GM12878 (cell line): ENCODE measurements at regions not wholly inside any gene's neighbourhood (a gene's known extent, or its start where the extent isn't known, plus 50 kb on each side); places are given as distances from the start of the nearest gene placed in this dataset.

Source experiments
- ATAC-seq: fragments of 200-7000 bp; cut with Tn5 transposase; 3 replicates; pipeline ENCODE4 v1.9.1; 2020; ENCODE audit warnings: mild to moderate bottlenecking, moderate library complexity
- BruUV-seq: library from RNA; stranded (reverse); fragments of 400-500 nt; replicated peaks from 2 replicates; lab custom pipeline; 2021; lab: Mats Ljungman, UMichigan
- CTCF ChIA-PET: fragments of 300-600 bp; sonication (Branson Sonifier 250); formaldehyde crosslinking; extraction: SDS; loops from one replicate; lab custom pipeline; 2021; ENCODE audit warnings: inconsistent platforms; lab: Yijun Ruan, JAX
- POLR2A ChIA-PET: fragments of 350-600 bp; formaldehyde crosslinking; extraction: SDS; loops from one replicate; lab custom pipeline; 2021; ENCODE audit warnings: inconsistent platforms; lab: Charles Lee
- RAD21 ChIA-PET: fragments of 300-600 bp; sonication (Branson Sonifier 250); formaldehyde crosslinking; loops from one replicate; lab custom pipeline; 2023; ENCODE audit warnings: antibody characterized with exemption; ENCODE audit not compliant: unreplicated experiment; lab: Charles Lee
- SMC1A ChIA-PET: fragments of 300-600 bp; sonication (Branson Sonifier 250); formaldehyde crosslinking; loops from one replicate; lab custom pipeline; 2023; ENCODE audit not compliant: unreplicated experiment, uncharacterized antibody; lab: Charles Lee
- DNase-seq: peaks from one replicate; pipeline ENCODE4 v3.0.0-alpha.2; 2011; ENCODE audit warnings: low read depth, low spot score
- FAIRE-seq: peaks from 3 replicates; lab custom pipeline; 2011; peaks lifted over from hg19 to GRCh38; lab: Jason Lieb, UNC
- H2AFZ ChIP-seq: 2 replicates; pipeline ENCODE4 v1.6.0; 2011; ENCODE audit warnings: low read depth, low read length, control low read depth; ENCODE audit not compliant: control insufficient read depth
- H3K27ac ChIP-seq: 2 replicates; pipeline ENCODE4 v1.5.1; 2011; ENCODE audit warnings: control low read depth; ENCODE audit not compliant: control insufficient read depth, insufficient read depth
- H3K27me3 ChIP-seq, 2 experiments: replicated peaks in 1 of 2; 2 replicates each; pipeline versions ENCODE4 v1.6.0 to v1.6.1; 2011; ENCODE audit warnings: low read length in 1 of 2; ENCODE audit not compliant: control insufficient read depth in 2 of 2, insufficient read depth in 2 of 2
- H3K36me3 ChIP-seq, 2 experiments: 2 replicates each; pipeline ENCODE4 v1.5.1; 2011; ENCODE audit warnings: low read length in 1 of 2; ENCODE audit not compliant: control insufficient read depth in 2 of 2, insufficient read depth in 2 of 2
- H3K4me1 ChIP-seq: 2 replicates; pipeline ENCODE4 v1.6.1; 2011; ENCODE audit warnings: mild to moderate bottlenecking, low read length, moderate library complexity, mixed read lengths; ENCODE audit not compliant: control insufficient read depth, insufficient read depth
- H3K4me2 ChIP-seq: 2 replicates; pipeline ENCODE4 v1.6.0; 2011; ENCODE audit warnings: control low read depth; ENCODE audit not compliant: control insufficient read depth, insufficient read depth
- H3K4me3 ChIP-seq: fragments of 200-600 bp; sonication (generic); 2 replicates; pipeline ENCODE4 v1.5.1; 2016
- H3K79me2 ChIP-seq: 2 replicates; pipeline ENCODE4 v1.6.0; 2011; ENCODE audit warnings: low read length; ENCODE audit not compliant: control insufficient read depth, insufficient read depth
- H3K9ac ChIP-seq: 2 replicates; pipeline ENCODE4 v1.8.0; 2011; ENCODE audit warnings: low read length, control low read depth, mixed read lengths; ENCODE audit not compliant: control insufficient read depth, insufficient read depth
- H3K9me3 ChIP-seq: replicated peaks from 3 replicates; pipeline ENCODE4 v1.5.1; 2011; ENCODE audit warnings: mild to moderate bottlenecking, low read length; ENCODE audit not compliant: control insufficient read depth, insufficient read depth
- H4K20me1 ChIP-seq: 2 replicates; pipeline ENCODE4 v1.6.0; 2011; ENCODE audit not compliant: control insufficient read depth, insufficient read depth
- BMI1 ChIP-seq: fragments of 450-650 bp; IDR thresholded peaks from 2 replicates; pipeline ENCODE4 v1.6.1; 2016; ENCODE audit warnings: mild to moderate bottlenecking, moderate library complexity, borderline replicate concordance
- CBX3 ChIP-seq: fragments of 200-600 bp; sonication (generic); IDR thresholded peaks from 2 replicates; pipeline ENCODE4 v1.6.1; 2016; ENCODE audit warnings: low read depth, borderline replicate concordance
- CBX5 ChIP-seq: sonication (generic); IDR thresholded peaks from 2 replicates; pipeline ENCODE4 v1.6.1; 2016; ENCODE audit warnings: low read depth, moderate library complexity, mild to moderate bottlenecking, inconsistent platforms
- CHD1 ChIP-seq: IDR thresholded peaks from 2 replicates; pipeline ENCODE4 v1.6.1; 2012; ENCODE audit warnings: low read depth, low read length, improper control_type of control experiment
- CREM ChIP-seq: IDR thresholded peaks from 2 replicates; pipeline ENCODE4 v1.6.1; 2014; ENCODE audit warnings: antibody characterized with exemption, low read depth
- DPF2 ChIP-seq: fragments of 450-650 bp; IDR thresholded peaks from 2 replicates; pipeline ENCODE4 v1.6.1; 2017; ENCODE audit warnings: mild to moderate bottlenecking
- EGR1 ChIP-seq, 2 experiments: IDR thresholded peaks; 1 replicate in 1 of 2; 2 replicates in 1 of 2; pipeline ENCODE4 v1.6.1; 2011 to 2012; ENCODE audit warnings: low read depth in 2 of 2, low read length in 2 of 2, borderline replicate concordance in 1 of 2, mild to moderate bottlenecking in 1 of 2, moderate library complexity in 1 of 2
- FOXM1 ChIP-seq: IDR thresholded peaks from 2 replicates; pipeline ENCODE4 v1.6.1; 2012; ENCODE audit warnings: low read depth, mild to moderate bottlenecking, inconsistent platforms, low read length, moderate library complexity
- HDAC2 ChIP-seq: fragments of 200-600 bp; sonication (generic); IDR thresholded peaks from 2 replicates; pipeline ENCODE4 v1.6.1; 2017
- HDGF ChIP-seq: fragments of 450-650 bp; IDR thresholded peaks from 2 replicates; pipeline ENCODE4 v1.6.1; 2016; ENCODE audit warnings: antibody characterized with exemption
- KDM1A ChIP-seq: fragments of 200-600 bp; sonication (generic); IDR thresholded peaks from 2 replicates; pipeline ENCODE4 v1.6.1; 2016; ENCODE audit warnings: borderline replicate concordance
- MAX ChIP-seq: IDR thresholded peaks from 2 replicates; pipeline ENCODE4 v1.6.1; 2012; ENCODE audit warnings: low read depth, low read length, improper control_type of control experiment
- MEF2B ChIP-seq: fragments of 450-650 bp; IDR thresholded peaks from 2 replicates; pipeline ENCODE4 v1.6.1; 2018; ENCODE audit warnings: mild to moderate bottlenecking, moderate library complexity; ENCODE audit not compliant: partially characterized antibody, poor library complexity, severe bottlenecking
- NFYA ChIP-seq: IDR thresholded peaks from 2 replicates; pipeline ENCODE4 v1.6.1; 2011; ENCODE audit warnings: low read depth, mild to moderate bottlenecking, low read length, improper control_type of control experiment, borderline replicate concordance
- RB1 ChIP-seq: fragments of 450-650 bp; formaldehyde crosslinking; IDR thresholded peaks from 2 replicates; pipeline ENCODE4 v1.6.1; 2017; ENCODE audit warnings: mild to moderate bottlenecking, borderline replicate concordance
- TAF1 ChIP-seq: IDR thresholded peaks from 2 replicates; pipeline ENCODE4 v1.6.1; 2011; ENCODE audit warnings: mild to moderate bottlenecking, low read depth, low read length, borderline replicate concordance
- YBX1 ChIP-seq: fragments of 450-650 bp; IDR thresholded peaks from 2 replicates; pipeline ENCODE4 v1.6.1; 2016; ENCODE audit warnings: antibody characterized with exemption
- ZBTB33 ChIP-seq: fragments of 450-650 bp; IDR thresholded peaks from 2 replicates; pipeline ENCODE4 v1.6.1; 2017; ENCODE audit warnings: mild to moderate bottlenecking
- ZSCAN29 ChIP-seq: fragments of 450-650 bp; IDR thresholded peaks from 2 replicates; pipeline ENCODE4 v1.6.1; 2017; ENCODE audit warnings: mild to moderate bottlenecking, moderate library complexity
- WGBS: methylation state at CpG from one replicate; pipeline ENCODE4 v1.1.6; 2016; ENCODE audit warnings: low lambda C conversion rate; ENCODE audit not compliant: insufficient replicate concordance, insufficient coverage; ENCODE audit errors: missing lambda C conversion rate; 5-methylcytosine and 5-hydroxymethylcytosine counted together
- in situ Hi-C: fragments of 300-500 bp; cut with MboI; formaldehyde crosslinking; loops from 9 replicates; pipeline ENCODE4 v1.14.3; 2018; ENCODE audit warnings: mixed read lengths
- intact Hi-C: fragments of 100-400 bp; cut with micrococcal nuclease; formaldehyde crosslinking; loops from one replicate; pipeline ENCODE4 v1.14.2; 2022; ENCODE audit not compliant: unreplicated experiment

GRCh38 chr9:23447166-23447565, 378.9 kb downstream of the ELAVL2 start:
- intact Hi-C loops, result no loop called here
- Histone ChIP-seq H3K79me2 (no peaks in the 10 kb centered on the region), H3K4me1 (no peaks in the 10 kb centered on the region), H3K4me3 (no peak overlapping the region), H3K4me2 (no peak overlapping the region), H4K20me1 (no peaks in the 10 kb centered on the region)
- ChIA-PET RAD21 (no interaction called here), POLR2A (no interaction called here)
- no peak for ATAC-seq
- WGBS, result 4% methylated on average over 3 of the region's 3 CpGs
- BruUV-seq, result no TSS peak
- no peak for TF ChIP-seq EGR1 (IDR thresholded peaks at IDR 0.05; ENCODE audit: borderline replicate concordance in 1 of 2, low read depth in 2 of 2, low read length in 2 of 2)
- TF ChIP-seq CBX3, result no peak
- TF ChIP-seq YBX1, result no peak
- no peak for TF ChIP-seq CHD1
- no peak for TF ChIP-seq MEF2B
- TF ChIP-seq BMI1, result no peak
- TF ChIP-seq HDAC2, result no peak
- TF ChIP-seq MAX, result no peak
- no peak for TF ChIP-seq CREM
- TF ChIP-seq TAF1, result no peak
- no peak for TF ChIP-seq KDM1A
- no peak for TF ChIP-seq NFYA
- no peak for TF ChIP-seq ZSCAN29
- TF ChIP-seq ZBTB33, result no peak
- no peak for TF ChIP-seq HDGF
- no peak for TF ChIP-seq CBX5
- no peak for TF ChIP-seq FOXM1
- no peak for TF ChIP-seq RB1
- TF ChIP-seq DPF2, result no peak
- TF ChIP-seq, all 136 proteins: peak for 0
- no peak overlapping the region for H2AFZ ChIP-seq
- H3K9ac ChIP-seq, result no peak overlapping the region
- ChIA-PET CTCF (no interaction called here), SMC1A (no interaction called here)
- no peaks in the 10 kb centered on the region for H3K36me3 ChIP-seq
- no peak overlapping the region for H3K27ac ChIP-seq
- in situ Hi-C loops, result no loop called here
- no peaks in the 10 kb centered on the region; the same call in 2 of the 3 replicates for H3K9me3 ChIP-seq
- no peak for DNase-seq
- no peak for FAIRE-seq
- H3K27me3 ChIP-seq, result no peaks in the 10 kb centered on the region
